ENCODE measurements at regions not wholly inside any gene's neighbourhood (a gene's known extent, or its start where the extent isn't known, plus 50 kb on each side); places are given as distances from the start of the nearest gene placed in this dataset.

- H3K4me3 ChIP-seq (ENCODE audit: low read length): no peak overlapping the region
- DNase-seq (ENCODE audit: low read depth): no peak
- TF ChIP-seq, protein P1, sequence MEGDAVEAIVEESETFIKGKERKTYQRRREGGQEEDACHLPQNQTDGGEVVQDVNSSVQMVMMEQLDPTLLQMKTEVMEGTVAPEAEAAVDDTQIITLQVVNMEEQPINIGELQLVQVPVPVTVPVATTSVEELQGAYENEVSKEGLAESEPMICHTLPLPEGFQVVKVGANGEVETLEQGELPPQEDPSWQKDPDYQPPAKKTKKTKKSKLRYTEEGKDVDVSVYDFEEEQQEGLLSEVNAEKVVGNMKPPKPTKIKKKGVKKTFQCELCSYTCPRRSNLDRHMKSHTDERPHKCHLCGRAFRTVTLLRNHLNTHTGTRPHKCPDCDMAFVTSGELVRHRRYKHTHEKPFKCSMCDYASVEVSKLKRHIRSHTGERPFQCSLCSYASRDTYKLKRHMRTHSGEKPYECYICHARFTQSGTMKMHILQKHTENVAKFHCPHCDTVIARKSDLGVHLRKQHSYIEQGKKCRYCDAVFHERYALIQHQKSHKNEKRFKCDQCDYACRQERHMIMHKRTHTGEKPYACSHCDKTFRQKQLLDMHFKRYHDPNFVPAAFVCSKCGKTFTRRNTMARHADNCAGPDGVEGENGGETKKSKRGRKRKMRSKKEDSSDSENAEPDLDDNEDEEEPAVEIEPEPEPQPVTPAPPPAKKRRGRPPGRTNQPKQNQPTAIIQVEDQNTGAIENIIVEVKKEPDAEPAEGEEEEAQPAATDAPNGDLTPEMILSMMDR (conservative IDR thresholded peaks at IDR 0.05; ENCODE audit: low read length): no peak
Measured at GRCh38 chr16:75909746-75910145, 183.5 kb upstream of the CPHXL start.

GRCh38 chr16:75911896-75912295, 185.6 kb upstream of the CPHXL start:
- TF ChIP-seq, protein P1 (conservative IDR thresholded peaks at IDR 0.05; ENCODE audit: low read length): no peak
- DNase-seq (ENCODE audit: low read depth): no peak
- no peak overlapping the region for H3K4me3 ChIP-seq (ENCODE audit: low read length)

DNA sequence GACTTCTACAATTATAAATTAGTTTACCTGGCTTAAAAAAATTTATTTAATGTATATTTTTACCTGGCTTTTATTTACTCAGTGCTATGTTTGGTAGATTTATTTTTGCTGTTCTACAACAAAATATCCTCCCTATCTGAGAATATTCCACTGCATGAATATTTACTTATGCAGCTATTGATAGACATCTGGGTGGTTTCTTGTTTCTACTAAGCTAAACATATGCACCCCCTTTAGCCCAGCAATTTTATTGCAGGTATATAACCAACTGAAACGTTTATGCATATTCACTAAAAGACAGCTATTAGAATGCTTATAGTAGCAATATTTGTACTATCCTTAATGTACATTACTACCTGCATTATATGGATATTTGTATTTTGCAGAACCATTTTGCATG, 187.7 kb upstream of the CPHXL start:
- DNase-seq (ENCODE audit: low read depth): no peak
- H3K4me3 ChIP-seq (ENCODE audit: low read length): no peak overlapping the region
- TF ChIP-seq, protein P1 (conservative IDR thresholded peaks at IDR 0.05; ENCODE audit: low read length): no peak

DNA sequence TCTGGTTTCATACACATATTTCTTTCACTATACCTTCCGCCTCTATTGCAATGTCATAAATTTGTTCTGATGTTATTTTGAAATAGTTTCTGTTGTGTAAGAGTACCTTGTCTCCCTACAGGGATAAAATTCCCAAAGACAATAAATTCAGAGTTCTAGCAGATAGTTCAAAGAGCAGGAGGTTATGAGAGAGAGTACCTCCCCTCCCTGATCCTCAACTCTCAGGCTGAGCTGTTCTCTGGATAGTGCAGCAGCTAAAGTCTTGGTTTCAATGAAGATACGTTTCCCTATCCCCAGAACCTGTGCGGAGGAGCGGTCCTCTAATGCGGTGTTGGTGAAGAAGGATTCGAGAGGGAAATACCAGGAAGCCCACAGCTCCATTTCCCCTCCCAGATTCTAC, 190.2 kb upstream of the CPHXL start:
- TF ChIP-seq, protein P1 (conservative IDR thresholded peaks at IDR 0.05; ENCODE audit: low read length): no peak
- no peak for DNase-seq (ENCODE audit: low read depth)
- H3K4me3 ChIP-seq (ENCODE audit: low read length): no peak overlapping the region

DNA sequence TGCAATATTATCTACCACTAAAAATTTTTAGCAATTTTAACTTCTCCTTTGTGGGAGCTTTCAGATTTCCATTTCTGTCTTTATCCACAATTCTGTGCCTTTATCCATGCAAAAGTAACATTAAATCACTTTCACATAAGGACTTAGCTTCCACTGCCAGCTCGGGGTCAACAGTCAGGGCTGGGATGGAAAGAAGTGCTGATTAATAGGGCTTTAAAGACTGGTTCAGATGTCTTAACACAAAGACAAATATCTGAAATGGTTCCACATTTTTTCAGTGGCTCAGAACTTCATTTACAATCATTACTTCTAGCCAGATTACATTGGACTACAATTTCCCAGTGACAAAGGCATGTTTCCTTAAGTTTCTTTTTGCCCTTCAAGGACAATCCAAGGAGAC, 191.8 kb upstream of the CPHXL start:
- DNase-seq (ENCODE audit: low read depth): no peak
- TF ChIP-seq, protein P1 (conservative IDR thresholded peaks at IDR 0.05; ENCODE audit: low read length): no peak

GRCh38 chr16:75919664-75920063, 193.4 kb upstream of the CPHXL start:
- TF ChIP-seq, protein P1 (conservative IDR thresholded peaks at IDR 0.05; ENCODE audit: low read length): no peak
- no peak for DNase-seq (ENCODE audit: low read depth)
- no peak overlapping the region for H3K4me3 ChIP-seq (ENCODE audit: low read length)

More for the DNA sequence above, 191.8 kb upstream of the CPHXL start:
- H3K4me3 ChIP-seq (ENCODE audit: low read length): no peak overlapping the region

DNA sequence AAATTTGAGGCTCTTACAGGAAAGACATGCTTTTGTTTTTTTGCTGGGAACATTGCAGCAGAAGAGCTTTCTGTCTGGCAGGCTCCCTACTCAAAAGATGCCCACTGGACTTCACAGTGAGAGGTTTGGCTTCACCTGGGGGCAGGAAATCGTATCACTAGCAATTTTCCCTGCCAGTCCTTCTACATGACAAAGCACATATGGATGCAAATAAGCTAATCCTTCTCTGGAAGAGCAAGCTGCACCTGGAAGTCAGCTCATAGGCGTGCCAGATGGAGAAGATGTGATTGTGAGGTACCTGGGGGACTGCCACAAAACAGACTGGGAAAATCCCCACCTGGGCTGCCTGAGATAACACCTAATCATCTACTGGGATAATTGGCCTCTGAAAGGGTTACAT, 195.0 kb upstream of the CPHXL start:
- DNase-seq (ENCODE audit: low read depth): no peak
- no peak overlapping the region for H3K4me3 ChIP-seq (ENCODE audit: low read length)
- TF ChIP-seq, protein P1 (conservative IDR thresholded peaks at IDR 0.05; ENCODE audit: low read length): no peak

All from AG10803 (cell line).